ENCODE measurements at regions not wholly inside any gene's neighbourhood (a gene's known extent, or its start where the extent isn't known, plus 50 kb on each side); places are given as distances from the start of the nearest gene placed in this dataset.

- DNase-seq: no peak
Observed at GRCh38 chr6:98669371-98669770, 165.0 kb upstream of the POU3F2 start.

DNA sequence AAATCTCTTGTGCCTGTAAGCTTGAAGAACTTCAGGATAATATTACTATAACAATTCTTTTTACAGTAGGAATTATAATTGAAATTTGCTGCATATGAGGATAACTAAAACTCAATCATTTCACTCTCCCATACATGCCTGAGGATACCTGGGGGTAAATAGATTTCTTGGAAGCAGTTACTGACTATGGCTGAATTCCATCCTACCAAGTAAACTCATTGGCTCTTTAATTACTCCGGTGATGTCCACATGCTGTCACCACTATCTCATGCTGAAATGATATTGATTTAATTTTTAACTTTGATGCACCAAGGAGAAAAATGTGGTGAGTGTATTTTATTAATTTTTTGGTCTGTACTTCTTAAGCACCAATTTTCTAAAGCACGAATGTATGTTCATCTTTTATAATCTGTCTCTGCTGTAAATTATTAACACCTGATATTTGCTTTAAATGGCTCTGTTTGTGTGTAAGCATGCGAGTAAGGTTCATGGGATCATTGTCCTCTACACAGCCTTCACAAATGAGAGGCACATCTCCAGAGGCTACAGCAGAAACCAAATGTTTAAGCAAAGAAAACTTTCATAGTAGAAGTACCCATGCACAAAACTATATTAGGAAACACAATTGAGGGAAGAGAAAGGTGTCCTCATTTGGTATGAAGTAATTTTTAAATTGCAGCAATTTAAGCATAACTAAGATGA is 164.2 kb upstream of the POU3F2 start:
- DNase-seq: no peak

GRCh38 chr6:98672681-98673475 is 161.5 kb upstream of the POU3F2 start:
- no peak for DNase-seq

- no peak for DNase-seq
Observed at GRCh38 chr6:98678481-98678880, 155.9 kb upstream of the POU3F2 start.

DNA sequence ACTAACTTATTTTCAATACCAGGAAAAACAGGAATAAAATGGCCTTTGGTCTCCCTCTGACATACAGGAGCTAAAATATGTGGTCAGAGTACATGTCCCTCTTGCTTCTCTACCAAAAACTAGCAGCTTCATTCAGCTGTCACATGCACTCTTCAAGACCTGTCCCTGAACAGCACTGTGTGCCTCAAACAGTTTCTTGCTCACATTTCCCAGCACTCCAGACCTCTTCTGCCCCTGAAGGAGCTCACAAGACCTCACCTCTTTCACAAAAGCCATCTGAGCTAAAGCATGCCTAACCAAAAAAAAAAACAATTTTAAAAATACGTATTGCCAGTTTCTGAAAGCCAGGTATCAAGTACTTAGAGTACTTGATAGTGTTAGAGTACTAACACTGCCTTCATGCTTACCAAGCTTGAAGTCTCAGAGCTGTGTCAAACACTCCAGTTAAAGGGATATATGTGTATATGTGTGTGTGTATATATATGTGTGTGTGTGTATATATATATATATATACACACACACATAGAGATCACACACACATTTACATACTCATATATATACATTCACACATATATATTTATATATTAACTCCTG is 148.3 kb upstream of the POU3F2 start:
- no peak for DNase-seq

DNA sequence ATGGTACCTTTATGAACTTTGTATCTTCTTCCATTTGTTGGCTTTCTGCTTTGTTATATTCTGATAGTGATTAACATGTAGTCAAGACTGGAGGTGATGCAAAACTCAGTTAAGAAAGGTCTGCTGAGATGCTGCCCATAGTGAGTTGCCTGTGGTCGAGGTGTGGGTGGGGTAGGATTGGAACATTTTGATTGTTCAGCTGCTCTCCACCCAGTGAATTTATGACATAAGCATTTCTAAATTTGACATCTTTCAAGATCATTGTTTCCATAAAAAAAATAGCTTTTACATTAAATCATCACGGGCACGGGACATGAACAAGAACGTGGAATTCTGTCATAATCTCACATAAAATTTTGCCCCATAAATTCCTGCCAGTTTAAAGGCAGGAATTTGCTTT is 146.6 kb upstream of the POU3F2 start:
- no peak for DNase-seq

- DNase-seq: no peak
Observed at GRCh38 chr6:98695091-98695801, 139.1 kb upstream of the POU3F2 start.

GRCh38 chr6:98711380-98711779 is 123.0 kb upstream of the POU3F2 start:
- no peak for DNase-seq

DNA sequence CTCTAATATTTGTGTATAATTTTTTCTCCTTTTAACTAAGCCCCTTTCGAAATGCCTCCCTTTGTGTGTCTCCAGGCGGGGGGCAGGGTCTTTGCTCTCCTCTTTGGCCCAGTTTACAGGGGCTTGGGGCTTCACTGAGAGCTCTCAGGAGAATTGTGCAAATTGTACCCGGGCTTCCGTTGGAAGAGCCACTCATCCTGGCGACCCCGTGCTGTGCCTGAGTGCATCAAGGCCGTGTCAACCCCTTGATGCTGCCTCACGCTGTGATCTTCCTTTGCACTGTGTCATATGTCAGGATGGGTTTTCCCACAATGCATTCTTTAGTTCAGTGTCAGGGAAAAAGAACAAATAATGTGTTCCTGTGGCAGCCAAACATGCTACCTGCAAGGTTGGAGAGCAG is 118.0 kb upstream of the POU3F2 start:
- peak; percentile 41 for DNase-seq

- no peak for DNase-seq
Observed at GRCh38 chr6:98717322-98717877, 117.0 kb upstream of the POU3F2 start.

DNA sequence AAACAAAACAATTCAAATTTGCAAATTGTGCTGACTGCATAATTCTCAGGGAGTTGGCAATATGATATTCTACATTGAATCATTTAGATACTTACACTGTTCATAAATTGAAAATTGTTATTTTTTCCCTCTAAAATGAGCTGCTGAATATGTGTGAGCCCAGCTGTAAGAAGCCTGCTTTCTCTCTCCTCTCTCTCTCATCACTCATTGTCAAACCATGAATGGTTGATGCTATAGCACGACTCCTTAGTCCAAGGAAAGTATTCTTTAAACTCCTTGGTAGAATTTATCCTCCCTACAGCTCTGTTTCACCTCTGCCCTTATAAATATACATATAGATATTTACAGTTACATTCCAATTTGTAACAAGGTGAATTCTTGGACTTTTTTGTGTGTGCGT is 116.4 kb upstream of the POU3F2 start:
- no peak for DNase-seq

GRCh38 chr6:98724537-98724936 is 109.8 kb upstream of the POU3F2 start:
- no peak for DNase-seq

GRCh38 chr6:98747273-98747672 is 87.1 kb upstream of the POU3F2 start:
- no peak for DNase-seq

- no peak for DNase-seq
Observed at GRCh38 chr6:98747960-98748359, 86.4 kb upstream of the POU3F2 start.

DNA sequence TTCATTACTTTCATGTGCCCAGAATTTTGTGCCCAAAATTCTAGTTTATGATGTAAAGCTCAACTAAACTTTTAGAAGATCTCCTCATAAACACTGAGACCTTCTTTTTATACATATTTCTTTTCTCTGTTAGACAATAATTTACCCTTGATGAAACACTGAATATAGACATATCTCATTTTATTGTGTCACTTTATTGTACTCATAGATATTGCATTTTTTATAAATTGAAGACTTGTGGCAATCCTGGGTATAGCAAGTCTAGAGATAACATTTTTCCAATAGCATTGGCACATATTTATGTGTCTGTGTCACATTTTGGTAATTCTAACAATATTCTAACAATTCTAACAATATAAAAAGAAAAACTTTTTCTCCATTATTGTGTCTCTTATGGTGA is 74.9 kb upstream of the POU3F2 start:
- DNase-seq: no peak

GRCh38 chr6:98764373-98764911 is 69.9 kb upstream of the POU3F2 start:
- no peak for DNase-seq

DNA sequence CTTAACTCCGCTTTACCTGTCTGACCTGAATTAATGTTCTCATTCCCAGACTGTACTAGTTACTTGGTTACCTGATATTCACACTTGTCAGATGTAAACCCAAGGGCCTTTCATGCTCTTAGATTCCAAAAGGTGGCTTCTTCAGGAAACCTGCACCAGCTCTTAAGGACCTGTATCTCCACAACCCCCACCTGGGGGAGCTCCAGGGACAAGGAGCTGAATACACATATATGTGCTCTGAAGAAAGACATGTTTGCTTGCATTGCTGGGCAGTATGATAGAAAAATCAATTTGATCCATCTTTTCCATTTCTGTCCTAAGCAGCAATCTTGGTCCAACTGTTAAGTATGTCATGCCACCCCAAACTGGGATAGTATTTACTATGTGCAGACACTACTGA is 64.8 kb upstream of the POU3F2 start:
- peak; percentile 19 for DNase-seq

DNA sequence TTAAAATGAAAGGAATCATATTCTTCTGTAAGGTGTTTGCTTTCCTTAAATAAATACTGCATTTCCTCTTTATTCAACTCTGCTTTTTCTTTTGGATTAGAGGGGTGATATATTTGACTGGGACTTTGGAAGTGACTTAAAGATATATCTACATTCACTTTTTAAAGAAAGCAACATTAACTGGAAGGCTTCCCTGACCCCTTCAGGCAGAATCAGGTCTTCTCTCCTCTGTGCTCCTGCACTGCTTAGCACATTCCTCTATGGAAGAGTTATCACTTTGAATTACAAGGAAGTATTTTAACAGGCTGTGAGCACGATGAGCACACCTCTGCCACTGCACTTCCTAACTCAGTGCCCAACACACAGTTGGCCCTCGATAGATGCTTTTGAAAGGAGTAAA is 59.2 kb upstream of the POU3F2 start:
- no peak for DNase-seq

DNA sequence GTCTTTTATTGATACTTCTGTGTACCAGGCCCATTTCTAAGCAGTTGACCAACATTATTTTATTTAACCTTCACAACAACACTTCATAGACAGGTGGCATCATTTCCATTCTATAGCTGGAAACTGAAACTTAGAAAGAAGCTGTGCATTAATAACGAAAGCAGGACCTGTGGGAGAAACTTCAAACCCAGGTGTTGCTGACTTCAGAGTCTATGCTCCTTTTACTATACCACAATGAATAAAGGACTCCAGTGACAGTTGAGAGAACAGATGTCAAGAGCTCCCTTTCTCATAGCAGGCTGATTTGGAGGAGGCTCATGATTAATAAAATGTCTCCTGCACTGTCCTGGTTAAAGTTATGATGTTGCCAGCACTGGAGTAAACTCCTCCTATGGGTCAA is 56.6 kb upstream of the POU3F2 start:
- no peak for DNase-seq

GRCh38 chr6:98779618-98780017 is 54.8 kb upstream of the POU3F2 start:
- no peak for DNase-seq

DNA sequence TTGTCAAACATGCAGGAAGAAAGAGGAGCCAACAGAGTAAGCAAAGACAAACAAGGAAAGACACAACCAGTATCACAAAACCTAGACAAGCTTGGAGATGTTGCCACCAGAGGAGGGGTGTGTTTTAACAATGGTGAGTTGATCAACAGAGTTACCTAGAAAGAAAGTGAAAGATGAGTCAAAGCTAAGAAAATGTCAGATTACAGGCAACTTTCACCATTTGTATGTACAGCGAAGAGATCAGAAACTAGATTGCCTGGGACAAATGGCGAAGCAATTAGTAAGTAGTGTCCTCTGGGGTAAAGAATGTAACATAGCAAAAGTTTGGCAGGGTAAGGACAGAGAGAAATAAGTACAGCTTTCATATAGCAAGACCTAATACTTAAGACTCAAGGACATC is 51.6 kb upstream of the POU3F2 start:
- DNase-seq: no peak

DNA sequence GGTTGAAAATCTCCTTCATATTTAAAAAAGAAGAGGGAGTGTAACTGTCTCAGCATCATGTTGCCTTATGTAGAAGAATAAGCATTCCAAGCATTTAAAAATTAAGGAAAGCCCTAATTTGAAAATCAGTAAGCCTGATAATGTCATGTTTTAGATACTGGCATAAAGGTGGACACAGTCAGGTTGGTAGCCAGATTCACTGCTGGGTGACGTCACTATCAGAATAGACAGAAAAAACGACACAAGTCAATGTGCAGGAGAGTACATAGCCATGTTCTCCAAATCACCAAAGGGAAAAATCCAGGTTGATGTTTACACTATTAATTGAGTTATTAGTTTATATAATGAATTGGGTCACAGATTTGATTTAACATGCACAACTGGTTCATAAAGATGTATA is 50.8 kb upstream of the POU3F2 start:
- no peak for DNase-seq

Measured in NCI-H1092 (cell line).